Small intestine (tissue), 7 donors: ENCODE measurements at regions not wholly inside any gene's neighbourhood (a gene's known extent, or its start where the extent isn't known, plus 50 kb on each side); places are given as distances from the start of the nearest gene placed in this dataset.

Experiments used
- DNase-seq, 2 donors: peaks; one replicate each; pipeline versions ENCODE4 v3.0.0 to v3.0.0-alpha.2; 2013
- FAIRE-seq: peaks from 2 replicates; lab custom pipeline; 2012; peaks lifted over from hg19 to GRCh38; lab: Jason Lieb, UNC
- H3K27ac ChIP-seq, 3 donors: one replicate each; pipeline ENCODE4 v1.5.1; 2013; ENCODE audit warnings: low read length in 2 of 3, mild to moderate bottlenecking in 2 of 3, control low read depth in 1 of 3, inconsistent platforms in 1 of 3, low read depth in 1 of 3, moderate library complexity in 1 of 3
- H3K27me3 ChIP-seq, 3 donors: one replicate each; pipeline ENCODE4 v1.6.1; 2013; ENCODE audit warnings: low read length in 3 of 3, inconsistent platforms in 1 of 3; ENCODE audit not compliant: control insufficient read depth in 3 of 3, insufficient read depth in 3 of 3
- H3K36me3 ChIP-seq, 3 donors: one replicate each; pipeline ENCODE4 v1.6.1; 2013; ENCODE audit warnings: low read length in 3 of 3, inconsistent platforms in 1 of 3, low read depth in 1 of 3, mild to moderate bottlenecking in 1 of 3, moderate library complexity in 1 of 3; ENCODE audit not compliant: control insufficient read depth in 3 of 3, insufficient read depth in 2 of 3
- H3K4me1 ChIP-seq, 3 donors: one replicate each; pipeline ENCODE4 v1.6.1; 2013; ENCODE audit warnings: low read length in 2 of 3, inconsistent platforms in 1 of 3, low read depth in 1 of 3, mild to moderate bottlenecking in 1 of 3, moderate library complexity in 1 of 3; ENCODE audit not compliant: control insufficient read depth in 3 of 3, insufficient read depth in 2 of 3
- H3K4me3 ChIP-seq, 3 donors: one replicate each; pipeline ENCODE4 v1.5.1; 2013; ENCODE audit warnings: low read length in 3 of 3, control low read depth in 1 of 3, inconsistent platforms in 1 of 3, low read depth in 1 of 3, mild to moderate bottlenecking in 1 of 3, moderate library complexity in 1 of 3
- H3K9me3 ChIP-seq, 2 donors: one replicate each; pipeline ENCODE4 v1.6.1; 2013; ENCODE audit warnings: low read depth in 1 of 2, low read length in 1 of 2; ENCODE audit not compliant: control insufficient read depth in 2 of 2, insufficient read depth in 1 of 2
- WGBS, 3 donors: extraction: QIAGEN DNeasy Blood & Tissue Kit; methylation state at CpG; one replicate each; pipeline ENCODE4 v1.1.7; 2013; 5-methylcytosine and 5-hydroxymethylcytosine counted together
- donor health status: healthy with polysubstance abuse.
- donor health status: control.
- donor health status: control.
- donor health status: Bipolar disorder and iron deficiency.
- donor health status: healthy.

- no peaks in the 10 kb centered on the region for H3K9me3 ChIP-seq
- no peak overlapping the region for H3K4me3 ChIP-seq
- no peaks in the 10 kb centered on the region for H3K36me3 ChIP-seq
- DNase-seq (peak in 1 of 2 donors; percentile 40), FAIRE-seq (no peak)
- no peaks in the 10 kb centered on the region for H3K27me3 ChIP-seq
- peak overlapping the region in 1 of 3 donors; percentile 27 for H3K27ac ChIP-seq
- H3K4me1 ChIP-seq: no peaks in the 10 kb centered on the region
Observed at GRCh38 chr21:18622383-18622782, 218.8 kb upstream of the TMPRSS15 start.

- FAIRE-seq (no peak), DNase-seq (no peak)
- no peaks in the 10 kb centered on the region for H3K27me3 ChIP-seq
- no peaks in the 10 kb centered on the region for H3K4me1 ChIP-seq
- no peaks in the 10 kb centered on the region for H3K9me3 ChIP-seq
- 90 to 91% (median 90%) methylated on average over 2 of the region's 2 CpGs for WGBS, 3 donors
- H3K36me3 ChIP-seq: no peaks in the 10 kb centered on the region
- no peak overlapping the region for H3K27ac ChIP-seq
- H3K4me3 ChIP-seq: no peak overlapping the region
Observed at GRCh38 chr21:18630446-18630845, 226.9 kb upstream of the TMPRSS15 start.

GRCh38 chr21:18636897-18637296, 233.3 kb upstream of the TMPRSS15 start:
- Histone ChIP-seq H3K27ac (no peak overlapping the region), H3K27me3 (no peaks in the 10 kb centered on the region), H3K9me3 (no peaks in the 10 kb centered on the region), H3K4me3 (no peak overlapping the region), H3K4me1 (no peaks in the 10 kb centered on the region), H3K36me3 (no peaks in the 10 kb centered on the region)
- 82 to 93% (median 91%) methylated on average over 2 of the region's 2 CpGs for WGBS, 3 donors
- FAIRE-seq (no peak), DNase-seq (no peak)

GRCh38 chr21:18646116-18646515, 242.5 kb upstream of the TMPRSS15 start:
- H3K27me3 ChIP-seq: no peaks in the 10 kb centered on the region
- DNase-seq (no peak), FAIRE-seq (no peak)
- no peak overlapping the region for H3K4me3 ChIP-seq
- H3K27ac ChIP-seq: no peak overlapping the region
- 50 to 82% (median 63%) methylated on average over 1 of the region's 1 CpG for WGBS, 3 donors
- no peaks in the 10 kb centered on the region for H3K36me3 ChIP-seq
- peaks cover 0 to 3% (median 0%) of the 10 kb centered on the region in 3 donors for H3K4me1 ChIP-seq
- no peaks in the 10 kb centered on the region for H3K9me3 ChIP-seq

- no peaks in the 10 kb centered on the region for H3K4me1 ChIP-seq
- H3K9me3 ChIP-seq: no peaks in the 10 kb centered on the region
- 46 to 86% (median 67%) methylated on average over 3 of the region's 3 CpGs for WGBS, 3 donors
- no peak overlapping the region for H3K27ac ChIP-seq
- no peak for FAIRE-seq
- H3K4me3 ChIP-seq: no peak overlapping the region
- DNase-seq: no peak
- H3K36me3 ChIP-seq: no peaks in the 10 kb centered on the region
- no peaks in the 10 kb centered on the region for H3K27me3 ChIP-seq
Observed at GRCh38 chr21:18655931-18656330, 252.3 kb upstream of the TMPRSS15 start.

GRCh38 chr21:18661842-18662241, 258.3 kb upstream of the TMPRSS15 start:
- DNase-seq: peak; percentile 57 to 62
- 31 to 62% (median 45%) methylated on average over 3 of the region's 3 CpGs for WGBS, 3 donors

GRCh38 chr21:18663663-18664062, 260.1 kb upstream of the TMPRSS15 start:
- H3K36me3 ChIP-seq: no peaks in the 10 kb centered on the region
- no peak overlapping the region for H3K4me3 ChIP-seq
- H3K27ac ChIP-seq: no peak overlapping the region
- peaks cover 0 to 4% (median 2%) of the 10 kb centered on the region in 3 donors for H3K4me1 ChIP-seq
- H3K27me3 ChIP-seq: no peaks in the 10 kb centered on the region
- FAIRE-seq (no peak), DNase-seq (no peak)
- no peaks in the 10 kb centered on the region for H3K9me3 ChIP-seq
- 74 to 86% (median 85%) methylated on average over 3 of the region's 3 CpGs for WGBS, 3 donors

More at GRCh38 chr21:18661842-18662241, 258.3 kb upstream of the TMPRSS15 start:
- Histone ChIP-seq H3K4me1 (peaks cover 0 to 4% (median 2%) of the 10 kb centered on the region in 3 donors), H3K27me3 (no peaks in the 10 kb centered on the region), H3K4me3 (no peak overlapping the region), H3K9me3 (no peaks in the 10 kb centered on the region), H3K27ac (no peak overlapping the region), H3K36me3 (no peaks in the 10 kb centered on the region)
- no peak for FAIRE-seq

- 56 to 68% (median 59%) methylated on average over 1 of the region's 1 CpG for WGBS, 3 donors
- peak; percentile 31 to 59 for DNase-seq
- Histone ChIP-seq H3K4me1 (peaks cover 0 to 2% (median 0%) of the 10 kb centered on the region in 3 donors), H3K27ac (no peak overlapping the region), H3K27me3 (no peaks in the 10 kb centered on the region), H3K9me3 (peaks cover 0 to 2% of the 10 kb centered on the region in 2 donors), H3K4me3 (no peak overlapping the region), H3K36me3 (no peaks in the 10 kb centered on the region)
- no peak for FAIRE-seq
Observed at GRCh38 chr21:18666725-18667124, 263.1 kb upstream of the TMPRSS15 start.

- Histone ChIP-seq H3K4me3 (no peak overlapping the region), H3K36me3 (no peaks in the 10 kb centered on the region), H3K27ac (no peak overlapping the region), H3K9me3 (peaks cover 0 to 2% of the 10 kb centered on the region in 2 donors), H3K27me3 (no peaks in the 10 kb centered on the region), H3K4me1 (no peaks in the 10 kb centered on the region)
- FAIRE-seq: no peak
- no peak for DNase-seq
- 59 to 78% (median 59%) methylated on average over 1 of the region's 1 CpG for WGBS, 3 donors
Observed at GRCh38 chr21:18673789-18674188, 270.2 kb upstream of the TMPRSS15 start.
